HFF-Myc (cell line): ENCODE measurements at regions not wholly inside any gene's neighbourhood (a gene's known extent, or its start where the extent isn't known, plus 50 kb on each side); places are given as distances from the start of the nearest gene placed in this dataset.

Source experiments
- DNase-seq: peaks from one replicate; pipeline ENCODE4 v3.0.0-alpha.2; 2011; ENCODE audit warnings: low read depth; ENCODE audit errors: extremely low read depth
- H3K4me3 ChIP-seq: replicated peaks from 2 replicates; pipeline ENCODE4 v1.5.1; 2011; ENCODE audit warnings: low read depth, mild to moderate bottlenecking, control low read depth, low read length
- CTCF ChIP-seq: IDR thresholded peaks from 2 replicates; pipeline ENCODE4 v1.5.1; 2012; ENCODE audit warnings: mild to moderate bottlenecking, low read depth, low read length, control low read depth; ENCODE audit errors: missing control alignments

DNA sequence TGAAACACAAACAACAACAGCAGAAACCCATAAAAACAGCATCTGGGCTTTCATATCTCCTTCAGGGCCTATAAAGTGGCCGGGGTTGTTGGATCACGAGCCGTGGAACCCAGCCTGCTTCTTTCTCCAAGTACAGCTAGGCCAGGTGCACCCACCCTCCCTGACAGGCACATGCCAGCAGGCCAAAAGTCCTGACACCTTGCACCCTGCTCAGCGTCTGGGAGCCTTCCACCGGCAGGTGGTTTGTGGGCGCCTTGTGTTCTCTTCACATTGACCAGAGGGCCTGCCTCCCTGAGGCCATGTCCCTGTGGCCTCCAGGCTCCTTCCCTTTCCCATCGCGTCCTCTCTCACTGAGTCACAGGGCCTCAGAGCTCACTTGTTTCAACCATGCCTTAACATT lies 271.6 kb downstream of the ZNF516 start:
- no peak overlapping the region for H3K4me3 ChIP-seq
- DNase-seq = no peak
- TF ChIP-seq CTCF = no peak

- H3K4me3 ChIP-seq = no peak overlapping the region
- no peak for DNase-seq
- no peak for TF ChIP-seq CTCF
These were observed 276.0 kb downstream of the ZNF516 start for GRCh38 chr18:76219023-76219422.

GRCh38 chr18:76216096-76216495 lies 278.9 kb downstream of the ZNF516 start:
- no peak for TF ChIP-seq CTCF
- no peak for DNase-seq
- H3K4me3 ChIP-seq = no peak overlapping the region

GRCh38 chr18:76213991-76214390 lies 281.1 kb downstream of the ZNF516 start:
- TF ChIP-seq CTCF = no peak
- DNase-seq = no peak
- H3K4me3 ChIP-seq = no peak overlapping the region

DNA sequence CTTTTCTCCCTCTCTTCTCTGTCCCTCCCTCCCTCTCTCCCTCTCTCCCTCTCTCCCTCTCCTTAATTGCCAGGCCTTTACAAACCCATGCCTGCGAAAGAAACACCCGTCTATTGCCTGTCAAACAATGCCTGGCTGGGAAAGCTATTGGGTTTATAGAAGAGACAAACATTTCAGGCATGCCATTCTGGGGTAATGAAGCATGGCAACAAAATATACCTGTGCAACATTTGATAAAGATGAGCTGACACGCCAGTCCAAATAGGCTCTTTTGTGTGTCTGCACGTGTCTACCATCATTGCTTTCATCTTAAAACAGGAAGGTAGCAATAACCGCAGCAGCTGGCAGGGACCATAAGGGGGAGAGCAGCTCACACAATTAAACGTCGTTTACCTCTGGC lies 282.1 kb downstream of the ZNF516 start:
- no peak for TF ChIP-seq CTCF
- no peak for DNase-seq
- H3K4me3 ChIP-seq = no peak overlapping the region

- peak; percentile 11 for DNase-seq
- no peak overlapping the region for H3K4me3 ChIP-seq
- TF ChIP-seq CTCF = no peak
These were observed 285.4 kb downstream of the ZNF516 start for GRCh38 chr18:76209597-76209996.

- no peak for DNase-seq
- no peak for TF ChIP-seq CTCF
- H3K4me3 ChIP-seq = no peak overlapping the region
These were observed 286.2 kb downstream of the ZNF516 start for GRCh38 chr18:76208678-76209306.
